Immature natural killer cell (primary cell): ENCODE measurements at regions not wholly inside any gene's neighbourhood (a gene's known extent, or its start where the extent isn't known, plus 50 kb on each side); places are given as distances from the start of the nearest gene placed in this dataset.

Experiments
- DNase-seq, 3 donors: peaks; one replicate each; pipeline ENCODE4 v3.0.0; 2022; ENCODE audit warnings: mixed read lengths in 1 of 3
- H3K27ac Mint-ChIP-seq, 6 donors: one replicate each; pipeline ENCODE4 v1.8.0; 2020; ENCODE audit warnings: mixed read lengths in 6 of 6, mild to moderate bottlenecking in 5 of 6, inconsistent platforms in 4 of 6, moderate library complexity in 3 of 6
- H3K27me3 Mint-ChIP-seq, 3 donors: one replicate each; pipeline ENCODE4 v1.8.0; 2020 to 2021; ENCODE audit warnings: low read depth in 3 of 3, mild to moderate bottlenecking in 3 of 3, mixed read lengths in 3 of 3, moderate library complexity in 3 of 3, inconsistent platforms in 1 of 3
- H3K36me3 Mint-ChIP-seq, 3 donors: one replicate each; pipeline ENCODE4 v1.8.0; 2020; ENCODE audit warnings: mixed read lengths in 3 of 3, inconsistent platforms in 2 of 3, mild to moderate bottlenecking in 2 of 3
- H3K4me1 Mint-ChIP-seq, 2 donors: one replicate each; pipeline ENCODE4 v1.8.0; 2020; ENCODE audit warnings: inconsistent platforms in 2 of 2, mild to moderate bottlenecking in 2 of 2, mixed read lengths in 2 of 2, moderate library complexity in 1 of 2
- H3K4me3 Mint-ChIP-seq, 5 donors: one replicate each; pipeline ENCODE4 v1.8.0; 2020; ENCODE audit warnings: mild to moderate bottlenecking in 5 of 5, mixed read lengths in 5 of 5, inconsistent platforms in 3 of 5, moderate library complexity in 3 of 5
- H3K9me3 Mint-ChIP-seq, 6 donors: one replicate each; pipeline ENCODE4 v1.8.0; 2020; ENCODE audit warnings: mild to moderate bottlenecking in 6 of 6, mixed read lengths in 6 of 6, inconsistent platforms in 4 of 6, moderate library complexity in 3 of 6

DNA sequence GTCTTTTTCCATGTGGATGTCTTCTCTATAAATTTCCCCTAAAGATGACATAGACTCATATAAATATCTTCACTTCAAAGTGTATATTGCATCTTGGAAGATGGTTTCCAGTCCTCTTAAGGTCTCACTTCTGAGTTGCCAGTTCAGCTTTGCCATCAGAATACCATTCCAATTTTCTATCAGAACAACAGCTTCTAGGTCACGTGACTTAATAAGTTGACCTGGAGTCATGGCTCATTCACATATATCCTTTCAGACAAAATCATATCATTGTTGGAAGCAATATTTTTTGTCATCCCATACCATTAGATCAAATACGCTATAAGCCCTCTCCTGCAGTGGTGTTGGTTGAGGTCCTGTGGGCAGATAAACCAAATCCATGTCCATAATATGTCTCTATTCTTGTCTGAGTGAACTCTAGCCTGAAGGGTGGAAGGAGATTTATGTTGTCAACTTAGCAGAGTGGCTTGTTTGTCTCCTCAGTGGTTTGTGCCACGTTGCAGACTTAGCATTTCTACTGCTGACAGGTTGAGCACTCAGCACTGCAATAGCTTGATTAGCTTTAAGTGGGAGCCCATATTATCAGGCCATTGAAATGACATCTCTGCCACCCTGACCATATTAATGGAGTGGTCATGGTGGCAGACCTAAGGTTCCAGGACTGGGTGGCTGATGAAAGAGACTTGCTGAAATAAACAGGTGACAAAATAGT is 123.6 kb upstream of the PCDH17 start:
- DNase-seq, result no peak
- H3K4me1 Mint-ChIP-seq, result no peaks in the 10 kb centered on the region
- H3K27me3 Mint-ChIP-seq, result peaks cover 0 to 1% (median 0%) of the 10 kb centered on the region in 3 donors
- peaks cover 4 to 41% (median 14%) of the 10 kb centered on the region in 6 donors for H3K9me3 Mint-ChIP-seq
- H3K4me3 Mint-ChIP-seq, result no peak overlapping the region
- no peak overlapping the region for H3K27ac Mint-ChIP-seq
- H3K36me3 Mint-ChIP-seq, result no peaks in the 10 kb centered on the region

DNA sequence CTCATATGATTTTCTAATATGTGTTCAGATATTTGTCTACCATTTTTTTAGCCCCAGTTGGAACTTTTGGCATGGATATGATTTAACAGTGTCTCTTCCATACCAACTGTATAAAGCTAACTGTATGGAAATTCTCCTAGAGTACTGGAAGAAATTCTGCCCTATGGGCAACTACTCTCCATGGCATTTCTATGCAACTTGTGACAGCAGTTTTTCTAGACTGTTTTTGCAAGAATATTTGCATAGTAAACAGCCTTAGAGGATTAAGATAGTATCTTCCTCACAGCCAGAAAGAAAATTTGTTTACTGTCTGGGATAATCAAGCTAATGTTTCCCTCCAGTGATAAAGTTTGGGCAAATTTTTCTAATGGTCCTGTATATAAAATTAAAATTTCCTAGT is 119.9 kb upstream of the PCDH17 start:
- H3K27me3 Mint-ChIP-seq, result no peaks in the 10 kb centered on the region
- H3K27ac Mint-ChIP-seq, result no peak overlapping the region
- no peaks in the 10 kb centered on the region for H3K4me1 Mint-ChIP-seq
- no peak overlapping the region for H3K4me3 Mint-ChIP-seq
- DNase-seq, result no peak
- peaks cover 5 to 48% (median 13%) of the 10 kb centered on the region in 6 donors for H3K9me3 Mint-ChIP-seq
- H3K36me3 Mint-ChIP-seq, result no peaks in the 10 kb centered on the region

DNA sequence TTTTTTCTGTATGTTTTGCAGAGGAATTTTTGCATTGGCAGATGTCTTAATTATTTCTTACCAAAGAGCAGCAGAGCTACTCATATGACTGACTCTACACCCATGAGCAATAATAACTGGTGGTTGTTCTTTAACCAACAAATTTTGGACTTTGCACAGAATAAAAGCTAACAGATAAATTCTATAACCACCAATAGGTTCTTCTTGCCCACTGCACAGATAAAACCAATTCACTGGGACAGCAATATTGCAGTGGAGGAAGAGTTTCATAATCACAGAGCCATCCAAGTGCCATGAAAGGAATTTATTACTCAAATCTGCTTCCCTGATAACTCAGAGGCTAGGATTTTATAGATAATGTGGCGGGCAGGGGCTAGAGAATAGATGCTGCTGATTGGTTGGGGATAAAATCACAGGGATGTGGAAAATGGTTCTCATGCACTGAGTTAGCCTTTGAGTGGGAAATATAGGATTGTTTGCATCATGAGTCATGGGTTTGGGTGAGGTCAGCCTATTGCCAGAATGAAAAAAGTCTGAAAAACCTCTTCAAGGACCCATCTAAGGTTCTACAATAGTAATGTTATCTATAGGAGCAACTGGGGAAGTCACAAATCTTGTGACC is 104.3 kb upstream of the PCDH17 start:
- no peaks in the 10 kb centered on the region for H3K27me3 Mint-ChIP-seq

DNA sequence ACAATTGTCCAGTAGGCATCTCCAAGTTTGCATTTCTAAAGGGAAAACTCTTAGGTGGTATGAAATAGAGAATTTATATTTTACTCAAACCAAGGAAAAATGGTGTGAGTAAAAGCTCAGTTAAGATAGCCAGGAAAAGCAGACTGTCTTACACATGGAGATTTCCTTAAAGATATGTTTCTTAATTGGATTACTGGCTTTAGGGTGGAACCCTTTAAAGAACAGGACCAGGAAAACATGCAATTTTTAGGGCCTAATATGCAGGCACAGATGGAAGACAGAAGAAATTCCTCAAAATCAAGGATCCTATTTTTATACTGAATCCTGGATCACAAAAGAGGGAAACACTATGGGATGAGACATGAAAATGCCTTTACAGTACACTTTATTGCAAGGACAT is 100.3 kb upstream of the PCDH17 start:
- H3K36me3 Mint-ChIP-seq, result peaks cover 0 to 5% (median 0%) of the 10 kb centered on the region in 3 donors
- no peak overlapping the region for H3K27ac Mint-ChIP-seq
- H3K27me3 Mint-ChIP-seq, result peaks cover 0 to 3% (median 0%) of the 10 kb centered on the region in 3 donors
- no peak overlapping the region for H3K4me3 Mint-ChIP-seq
- DNase-seq, result no peak
- peaks cover 6 to 65% (median 38%) of the 10 kb centered on the region in 6 donors for H3K9me3 Mint-ChIP-seq
- H3K4me1 Mint-ChIP-seq, result no peaks in the 10 kb centered on the region

More for the DNA sequence above, 104.3 kb upstream of the PCDH17 start:
- H3K4me3 Mint-ChIP-seq, result no peak overlapping the region
- H3K9me3 Mint-ChIP-seq, result peaks cover 2 to 43% (median 24%) of the 10 kb centered on the region in 6 donors
- DNase-seq, result no peak
- H3K4me1 Mint-ChIP-seq, result no peaks in the 10 kb centered on the region
- no peaks in the 10 kb centered on the region for H3K36me3 Mint-ChIP-seq
- H3K27ac Mint-ChIP-seq, result no peak overlapping the region

DNA sequence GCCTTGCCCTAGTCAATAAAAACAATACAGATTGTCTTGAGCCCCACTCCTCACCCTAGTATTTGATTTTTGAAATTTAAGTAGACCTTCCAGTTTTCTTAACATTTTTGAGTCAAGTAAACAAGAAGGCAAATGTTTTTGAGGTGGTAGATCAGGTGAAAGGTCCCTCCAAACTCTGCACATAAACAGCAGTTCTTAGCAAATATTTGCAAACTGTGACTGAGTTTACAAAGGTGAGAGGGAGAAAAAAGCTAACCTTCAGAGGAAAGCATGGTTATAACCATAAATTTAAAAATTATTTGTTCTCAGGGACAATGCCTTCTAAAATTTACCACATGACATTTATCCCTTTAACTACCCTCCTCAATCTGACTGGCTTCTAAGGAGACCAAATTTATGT is 84.6 kb upstream of the PCDH17 start:
- no peaks in the 10 kb centered on the region for H3K36me3 Mint-ChIP-seq
- H3K4me1 Mint-ChIP-seq, result no peaks in the 10 kb centered on the region
- H3K27ac Mint-ChIP-seq, result no peak overlapping the region
- no peak overlapping the region for H3K4me3 Mint-ChIP-seq
- no peaks in the 10 kb centered on the region for H3K27me3 Mint-ChIP-seq
- H3K9me3 Mint-ChIP-seq, result peaks cover 2 to 34% (median 23%) of the 10 kb centered on the region in 6 donors
- no peak for DNase-seq

DNA sequence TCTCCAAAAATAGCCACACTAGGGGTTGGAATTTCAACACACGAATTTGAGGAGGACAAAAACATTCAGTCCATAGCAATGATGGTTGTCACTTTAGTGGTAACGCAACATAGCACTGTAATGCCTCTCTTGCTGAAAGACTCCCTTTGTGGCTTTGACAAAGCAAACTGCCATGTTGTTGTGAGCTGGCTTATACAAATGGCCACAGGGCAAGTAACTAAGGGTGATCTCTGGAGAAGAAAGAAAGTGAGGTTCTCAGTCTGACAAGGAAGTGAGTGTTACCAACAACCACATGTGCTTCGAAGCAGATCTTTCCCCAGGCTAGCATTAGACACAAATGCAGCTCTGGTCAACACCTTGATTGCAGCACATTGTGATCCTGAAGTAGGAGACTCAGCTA is 79.1 kb upstream of the PCDH17 start:
- Mint-ChIP-seq H3K36me3 (peaks cover 0 to 4% (median 0%) of the 10 kb centered on the region in 3 donors), H3K4me3 (no peak overlapping the region)

DNA sequence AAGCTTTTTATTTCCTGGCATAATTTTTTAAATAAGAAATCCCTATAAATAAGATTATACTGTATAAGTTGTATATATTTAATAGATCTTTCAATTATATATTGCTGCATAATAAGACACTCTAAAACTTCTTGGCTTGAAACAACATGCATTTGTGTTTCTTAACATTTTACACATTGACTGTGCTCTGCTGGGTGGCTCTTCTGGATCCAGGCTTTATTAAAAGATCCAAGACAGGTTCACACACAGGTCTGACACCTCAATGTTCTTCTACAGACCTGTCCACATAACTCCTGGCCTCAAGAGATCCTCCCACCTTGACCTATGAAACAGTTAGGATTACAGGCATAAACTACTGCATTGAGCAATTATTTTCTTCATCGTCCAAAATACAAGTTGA is 77.6 kb upstream of the PCDH17 start:
- Mint-ChIP-seq H3K36me3 (peaks cover 0 to 4% (median 0%) of the 10 kb centered on the region in 3 donors), H3K4me3 (no peak overlapping the region), H3K9me3 (peaks cover 3 to 38% (median 23%) of the 10 kb centered on the region in 6 donors), H3K4me1 (no peaks in the 10 kb centered on the region), H3K27ac (no peak overlapping the region), H3K27me3 (no peaks in the 10 kb centered on the region)
- DNase-seq, result no peak

More for the DNA sequence above, 79.1 kb upstream of the PCDH17 start:
- no peak for DNase-seq
- peaks cover 0 to 36% (median 23%) of the 10 kb centered on the region in 6 donors for H3K9me3 Mint-ChIP-seq
- no peaks in the 10 kb centered on the region for H3K4me1 Mint-ChIP-seq
- no peak overlapping the region for H3K27ac Mint-ChIP-seq
- no peaks in the 10 kb centered on the region for H3K27me3 Mint-ChIP-seq

DNA sequence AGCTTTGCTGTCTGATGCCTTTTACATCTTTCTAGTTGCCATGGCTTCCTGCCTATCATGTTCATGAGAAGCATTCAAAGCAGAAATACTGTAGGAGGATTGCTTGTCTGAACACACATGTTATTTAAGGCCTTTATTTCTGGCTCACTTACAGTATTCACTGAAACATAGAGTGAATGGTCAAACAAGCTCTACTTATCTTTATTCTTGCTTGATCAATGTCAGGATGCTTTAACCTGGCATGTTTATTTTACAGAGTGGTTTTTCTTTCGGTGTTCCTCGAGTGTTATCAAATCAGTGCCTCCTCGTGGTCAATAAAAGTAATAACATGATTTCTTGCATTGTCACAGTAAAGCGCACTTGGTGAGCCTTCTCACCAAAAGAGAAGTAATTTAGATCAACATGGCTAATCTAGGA is 73.5 kb upstream of the PCDH17 start:
- Mint-ChIP-seq H3K27ac (no peak overlapping the region), H3K9me3 (peaks cover 7 to 30% (median 22%) of the 10 kb centered on the region in 6 donors)

DNA sequence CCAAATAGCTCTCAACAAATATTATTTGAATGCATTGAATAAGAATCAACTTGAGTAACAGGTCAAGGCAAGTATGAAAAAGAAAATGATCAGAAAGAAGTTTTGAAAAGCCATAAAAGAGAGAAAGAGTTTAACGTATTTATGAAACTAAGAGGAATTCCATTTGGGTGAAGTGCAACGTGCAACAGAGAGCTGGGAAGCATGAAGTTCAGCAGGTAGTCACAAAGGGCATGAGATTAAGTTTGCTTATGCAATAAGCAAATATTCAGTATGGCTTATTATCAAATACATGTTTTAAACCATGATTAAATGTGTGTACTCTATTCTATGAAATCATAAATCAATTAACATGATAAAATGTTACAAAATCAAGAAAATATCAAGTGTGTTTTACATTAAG is 62.7 kb upstream of the PCDH17 start:
- no peaks in the 10 kb centered on the region for H3K27me3 Mint-ChIP-seq
- DNase-seq, result no peak
- H3K4me1 Mint-ChIP-seq, result no peaks in the 10 kb centered on the region
- H3K36me3 Mint-ChIP-seq, result no peaks in the 10 kb centered on the region
- H3K27ac Mint-ChIP-seq, result no peak overlapping the region
- H3K9me3 Mint-ChIP-seq, result peaks cover 13 to 62% (median 26%) of the 10 kb centered on the region in 6 donors
- H3K4me3 Mint-ChIP-seq, result no peak overlapping the region

More for the DNA sequence above, 73.5 kb upstream of the PCDH17 start:
- Mint-ChIP-seq H3K4me3 (no peak overlapping the region), H3K36me3 (peaks cover 0 to 4% (median 0%) of the 10 kb centered on the region in 3 donors), H3K27me3 (no peaks in the 10 kb centered on the region), H3K4me1 (no peaks in the 10 kb centered on the region)
- DNase-seq, result no peak

DNA sequence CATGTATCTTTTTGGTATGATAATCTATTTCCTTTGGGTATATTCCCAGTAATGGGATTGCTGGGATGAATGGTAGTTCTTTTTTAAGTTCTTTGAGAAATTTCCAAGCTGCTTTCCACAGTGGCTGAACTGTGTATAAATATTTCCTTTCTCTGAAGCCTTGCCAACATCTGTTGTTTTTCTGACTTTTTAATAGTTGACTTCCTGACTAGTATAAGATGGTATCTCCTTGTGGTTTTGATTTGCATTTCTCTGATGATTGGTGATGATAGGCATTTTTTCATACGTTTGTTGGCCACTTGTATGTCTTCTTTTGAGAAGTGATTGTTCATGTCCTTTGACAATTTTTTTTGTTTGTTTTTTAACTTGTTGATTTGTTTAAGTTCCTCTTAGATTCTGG is 61.6 kb upstream of the PCDH17 start:
- H3K36me3 Mint-ChIP-seq, result no peaks in the 10 kb centered on the region
- peaks cover 12 to 61% (median 25%) of the 10 kb centered on the region in 6 donors for H3K9me3 Mint-ChIP-seq
- H3K27me3 Mint-ChIP-seq, result no peaks in the 10 kb centered on the region
- no peaks in the 10 kb centered on the region for H3K4me1 Mint-ChIP-seq
- no peak for DNase-seq
- H3K4me3 Mint-ChIP-seq, result no peak overlapping the region
- H3K27ac Mint-ChIP-seq, result no peak overlapping the region
